Loucy (cell line): ENCODE measurements at regions not wholly inside any gene's neighbourhood (a gene's known extent, or its start where the extent isn't known, plus 50 kb on each side); places are given as distances from the start of the nearest gene placed in this dataset.

Source experiments
- CTCF ChIP-seq: fragments of 200-600 bp; sonication (generic); conservative IDR thresholded peaks from 2 replicates; pipeline ENCODE4 v1.5.1; 2014; ENCODE audit warnings: mild to moderate bottlenecking, antibody characterized with exemption, low read length
- EZH2phosphoT487 ChIP-seq: fragments of 200-600 bp; IDR thresholded peaks from 2 replicates; pipeline ENCODE4 v1.6.1; 2018; ENCODE audit warnings: antibody characterized with exemption, mild to moderate bottlenecking, moderate library complexity, borderline replicate concordance

- TF ChIP-seq EZH2phosphoT487 = no peak
- TF ChIP-seq CTCF = no peak
Measured at GRCh38 chr4:124135409-124135813, 577.1 kb downstream of the ANKRD50 start.
